Activated CD4-positive, CD25-positive, alpha-beta regulatory T cell treated with anti-CD3 and anti-CD28 coated beads, Interleukin-2, amount 50 U/mL, for 24 hours (primary cell): ENCODE measurements at regions not wholly inside any gene's neighbourhood (a gene's known extent, or its start where the extent isn't known, plus 50 kb on each side); places are given as distances from the start of the nearest gene placed in this dataset.

ENCODE experiments used
- ATAC-seq, 2 donors: fragments of 150-1000 bp; cut with Tn5 transposase; one replicate each; pipeline ENCODE4 v1.10.0; 2021; ENCODE audit warnings: mild to moderate bottlenecking in 1 of 2, moderate library complexity in 1 of 2

DNA sequence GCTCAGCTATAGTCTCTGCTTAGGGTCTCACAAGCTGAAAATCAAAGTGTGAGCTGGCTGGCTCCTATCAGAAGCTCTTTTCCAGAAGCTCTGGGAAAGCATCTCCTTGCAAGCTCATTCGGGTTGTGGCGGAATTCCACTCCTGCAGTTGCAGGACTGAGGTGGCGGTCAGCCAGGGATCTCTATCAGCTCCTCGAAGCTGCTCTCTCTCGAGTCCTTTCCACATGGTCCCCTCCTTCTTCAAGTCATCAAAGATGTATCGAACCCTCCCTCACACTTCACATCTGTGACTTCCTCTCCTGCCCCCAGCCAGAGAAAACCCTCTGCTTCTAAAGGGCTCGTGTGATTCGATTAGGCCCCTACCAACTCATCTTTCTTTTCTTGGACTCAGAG lies 141.7 kb downstream of the ZFP36L2 start:
- ATAC-seq = no peak

GRCh38 chr2:43083710-43084698 lies 142.4 kb downstream of the ZFP36L2 start:
- no peak for ATAC-seq

DNA sequence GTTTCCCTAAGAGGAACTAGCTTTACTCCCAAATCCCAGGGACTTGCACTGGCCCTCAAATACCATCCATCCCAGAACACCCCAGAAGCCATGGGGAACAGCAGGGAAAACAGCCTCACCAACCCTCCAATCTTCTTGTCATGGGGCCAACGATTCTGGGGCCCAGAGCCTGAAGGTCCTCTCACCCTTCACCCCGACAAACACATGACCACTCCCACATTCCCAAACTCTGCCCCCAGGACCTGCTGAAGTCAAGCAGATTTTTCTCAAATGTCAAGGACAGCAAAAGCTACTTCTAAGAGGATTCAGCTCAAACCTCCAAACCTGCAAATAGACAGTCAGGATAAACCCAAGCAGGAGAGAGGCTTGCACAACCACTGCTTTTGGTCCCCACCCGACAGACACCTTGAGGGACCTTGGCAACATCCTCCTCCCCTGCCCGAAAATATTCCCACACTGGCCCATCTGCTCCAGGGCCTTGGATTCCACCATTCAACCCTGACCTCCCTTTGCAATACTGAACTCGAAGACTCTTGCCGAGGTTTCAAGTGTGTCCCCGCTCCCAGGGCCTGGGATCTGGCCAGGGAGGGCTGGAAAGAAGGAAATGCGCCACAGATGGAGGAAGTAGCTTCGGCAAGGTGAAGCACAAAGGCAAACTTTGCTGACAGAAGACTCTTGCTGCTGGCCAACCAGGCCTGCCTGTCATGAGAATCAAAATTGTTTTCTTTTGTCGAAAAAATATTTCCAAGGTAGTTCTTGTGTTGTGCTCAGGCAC lies 143.3 kb downstream of the ZFP36L2 start:
- ATAC-seq = no peak

DNA sequence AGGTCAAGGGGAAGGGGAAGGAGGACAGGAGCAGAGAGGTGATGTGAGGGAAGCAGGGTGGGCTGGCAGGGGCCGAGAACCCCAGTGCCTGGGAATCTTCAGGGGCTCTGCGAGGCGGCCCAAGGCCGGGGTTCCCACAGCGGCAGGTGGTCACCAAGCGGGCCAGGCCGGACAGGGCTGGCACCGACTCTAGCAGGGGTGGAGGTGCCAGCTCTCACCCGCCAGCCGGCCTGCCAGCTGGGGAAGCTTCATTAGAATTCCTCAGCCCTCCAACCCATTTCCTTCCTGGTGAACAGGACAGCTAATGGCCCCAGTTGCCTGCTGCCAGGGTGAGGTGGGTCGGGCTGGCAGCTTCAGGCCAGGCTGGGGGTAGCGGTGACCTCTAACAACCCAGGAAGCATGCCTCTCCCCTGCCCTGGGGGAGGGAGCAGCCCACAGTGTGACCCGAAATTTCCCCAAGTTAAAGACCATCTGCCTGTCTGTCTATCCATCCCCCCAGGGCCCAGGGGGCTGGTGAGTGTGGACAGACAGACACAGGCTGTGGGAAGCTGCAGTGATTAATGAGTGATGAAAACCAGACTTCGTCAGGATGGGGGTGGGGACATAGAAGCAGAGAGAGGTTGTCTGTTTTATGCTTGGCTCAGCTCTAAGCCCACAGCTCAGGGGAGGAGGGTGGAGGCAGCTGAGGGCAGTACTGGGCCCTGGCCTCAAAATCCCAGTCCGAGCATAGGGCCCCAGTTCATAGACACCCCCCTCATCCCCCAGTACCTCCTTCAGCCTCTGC lies 144.1 kb downstream of the ZFP36L2 start:
- no peak for ATAC-seq

- ATAC-seq = no peak
These were observed 145.2 kb downstream of the ZFP36L2 start for GRCh38 chr2:43081131-43081765.

DNA sequence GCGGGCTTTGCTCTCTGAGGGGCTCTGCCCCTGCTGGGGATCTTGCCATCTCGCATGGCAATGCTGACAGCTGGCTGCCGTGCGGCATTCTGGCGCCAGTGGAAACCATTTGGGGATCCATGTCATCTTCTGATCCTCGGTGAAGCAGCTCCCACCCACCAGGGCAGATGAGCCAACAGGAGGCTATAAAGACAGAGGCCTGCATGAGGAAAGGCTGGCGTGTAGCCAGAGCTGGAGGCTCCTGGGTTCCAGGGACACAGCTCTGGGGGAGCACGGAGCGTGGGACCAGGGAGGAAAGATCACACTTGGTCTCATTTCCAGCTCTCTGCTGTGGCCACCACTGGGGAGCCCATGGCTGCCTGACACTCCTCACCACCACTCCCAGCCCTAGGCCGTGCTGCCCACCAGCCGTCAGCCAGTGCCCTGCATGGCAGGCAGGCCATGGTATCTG lies 145.8 kb downstream of the ZFP36L2 start:
- no peak for ATAC-seq

- ATAC-seq = no peak
These were observed 147.3 kb downstream of the ZFP36L2 start for GRCh38 chr2:43078781-43079755.

GRCh38 chr2:43078301-43078700 lies 148.1 kb downstream of the ZFP36L2 start:
- no peak for ATAC-seq

- ATAC-seq = no peak
These were observed 148.5 kb downstream of the ZFP36L2 start for GRCh38 chr2:43077876-43078275.

- no peak for ATAC-seq
These were observed 149.7 kb downstream of the ZFP36L2 start for GRCh38 chr2:43076676-43077075.

GRCh38 chr2:43075811-43076585 lies 150.4 kb downstream of the ZFP36L2 start:
- no peak for ATAC-seq

DNA sequence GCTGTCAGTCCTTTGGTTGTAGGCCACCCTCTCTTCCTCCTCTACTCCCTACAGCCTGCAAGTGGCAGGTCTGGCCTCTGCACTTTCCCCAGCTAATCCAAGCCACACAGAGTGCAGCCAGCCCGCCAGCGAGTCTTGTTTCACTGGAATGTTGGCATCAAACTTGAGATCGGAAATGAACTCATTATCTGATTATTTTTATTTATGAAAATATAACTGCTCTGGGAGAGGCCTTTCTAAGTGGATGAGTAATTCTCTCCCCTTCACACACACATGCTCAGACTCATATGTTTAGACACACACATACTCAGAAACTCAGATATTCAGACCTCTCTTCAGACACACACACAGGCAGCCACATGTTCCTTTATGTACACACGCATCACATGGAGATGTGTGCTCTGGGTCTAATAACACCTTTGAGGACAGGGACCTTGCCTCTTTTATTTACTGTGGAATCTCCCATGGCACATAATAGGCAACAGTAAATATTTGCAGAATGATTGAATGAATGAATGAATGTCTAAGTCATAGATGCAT lies 151.3 kb downstream of the ZFP36L2 start:
- ATAC-seq = no peak

- ATAC-seq = no peak
These were observed 151.8 kb downstream of the ZFP36L2 start for GRCh38 chr2:43074592-43075053.

DNA sequence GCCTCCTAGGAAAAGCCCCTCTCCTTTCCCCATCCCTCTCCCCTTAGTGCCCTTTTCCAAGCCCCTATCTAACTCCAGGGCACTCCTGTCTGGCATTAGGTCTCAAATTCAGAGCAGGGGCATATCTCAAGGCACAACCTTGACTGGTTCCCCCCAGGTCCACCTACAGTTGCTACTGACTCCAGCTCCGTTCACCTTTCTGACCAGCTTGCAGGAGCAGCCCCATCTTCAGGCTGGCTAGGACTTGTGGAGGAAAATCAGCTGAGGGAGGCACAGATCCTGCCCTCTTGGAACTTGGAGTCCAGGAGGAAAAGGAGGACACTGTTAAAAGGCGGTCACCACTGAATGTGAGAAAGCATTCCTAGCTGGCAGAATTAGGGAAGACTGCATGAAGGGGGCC lies 152.4 kb downstream of the ZFP36L2 start:
- no peak for ATAC-seq

GRCh38 chr2:43073401-43073825 lies 153.0 kb downstream of the ZFP36L2 start:
- no peak for ATAC-seq

DNA sequence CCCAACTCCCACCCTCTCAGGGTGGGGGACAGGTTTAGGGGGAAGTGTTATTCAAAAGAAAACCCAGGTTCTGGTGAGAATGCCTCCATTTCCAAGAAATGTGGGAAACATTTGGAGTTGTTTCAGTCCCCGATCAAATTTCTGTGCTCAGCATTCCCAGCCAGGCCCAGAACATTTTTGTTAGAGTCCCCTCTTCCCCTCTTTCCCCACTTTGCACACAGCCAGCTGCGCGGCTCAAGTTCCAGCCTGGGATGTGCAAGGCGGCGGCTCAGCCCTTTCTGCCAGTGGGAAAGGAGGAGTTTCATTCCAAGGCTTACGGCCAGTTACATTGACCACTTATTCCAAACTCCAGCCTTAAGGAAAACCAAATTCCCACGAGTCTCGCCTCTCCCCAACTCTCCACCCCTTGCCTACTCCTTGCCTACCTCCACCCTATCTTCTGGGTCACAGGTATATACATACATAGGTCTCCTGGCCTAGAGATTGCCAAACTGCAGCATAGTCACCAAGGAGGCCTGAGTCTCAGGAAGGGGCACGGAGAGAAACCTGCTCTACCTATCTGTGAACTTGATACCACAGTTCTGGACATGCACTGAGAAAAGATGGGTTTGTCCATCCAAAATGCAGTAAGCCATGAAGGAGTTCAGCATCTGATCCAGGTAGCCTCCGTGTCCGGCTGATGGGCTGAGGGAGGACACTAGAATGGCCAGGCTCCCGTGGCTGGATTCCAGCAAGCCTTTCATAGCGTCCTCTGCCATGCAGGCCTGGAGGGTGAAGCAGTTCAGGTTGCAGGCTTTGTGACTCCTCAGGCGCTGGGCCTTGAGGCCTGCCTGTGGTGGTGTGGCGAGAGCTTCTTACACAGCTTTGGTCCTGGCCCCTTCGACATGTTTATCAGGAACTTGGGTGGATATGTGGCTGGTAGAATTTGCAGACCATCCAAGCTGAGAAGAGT lies 154.5 kb downstream of the ZFP36L2 start:
- no peak for ATAC-seq

- no peak for ATAC-seq
These were observed 155.5 kb downstream of the ZFP36L2 start for GRCh38 chr2:43070676-43071502.

GRCh38 chr2:43070030-43070429 lies 156.4 kb downstream of the ZFP36L2 start:
- no peak for ATAC-seq
